H1 (cell line): ENCODE measurements at regions not wholly inside any gene's neighbourhood (a gene's known extent, or its start where the extent isn't known, plus 50 kb on each side); places are given as distances from the start of the nearest gene placed in this dataset.

Experiments
- CTCF ChIA-PET: fragments of 300-600 bp; sonication (Branson Sonifier 250); formaldehyde crosslinking; loops from one replicate; lab custom pipeline; 2021; ENCODE audit not compliant: partially characterized antibody; lab: Charles Lee
- POLR2A ChIA-PET: fragments of 300-600 bp; sonication (Branson Sonifier 250); formaldehyde crosslinking; loops from one replicate; lab custom pipeline; 2021; ENCODE audit warnings: inconsistent platforms; ENCODE audit not compliant: partially characterized antibody; lab: Charles Lee
- DNase-seq, 2 experiments: peaks; one replicate each; pipeline versions ENCODE4 v3.0.0 to v3.0.0-alpha.2; 2010 to 2022; ENCODE audit warnings: low spot score in 2 of 2, low read depth in 1 of 2, mixed read lengths in 1 of 2
- FAIRE-seq: peaks from 2 replicates; lab custom pipeline; 2011; peaks lifted over from hg19 to GRCh38; lab: Jason Lieb, UNC
- H2AFZ ChIP-seq: 2 replicates; pipeline ENCODE4 v1.8.1; 2012; ENCODE audit warnings: low read length, inconsistent platforms
- H2AK5ac ChIP-seq: 2 replicates; pipeline ENCODE4 v1.6.1; 2013; ENCODE audit warnings: low read depth, low read length
- H2BK120ac ChIP-seq: replicated peaks from 2 replicates; pipeline ENCODE3; 2013; ENCODE audit warnings: low read depth, low read length, inconsistent platforms
- H2BK12ac ChIP-seq: 2 replicates; pipeline ENCODE4 v1.6.1; 2013; ENCODE audit warnings: low read depth, low read length
- H2BK15ac ChIP-seq: 2 replicates; pipeline ENCODE4 v1.6.1; 2013; ENCODE audit warnings: low read length
- H2BK20ac ChIP-seq: 2 replicates; pipeline ENCODE4 v1.6.1; 2013; ENCODE audit warnings: low read length
- H2BK5ac ChIP-seq: 2 replicates; pipeline ENCODE4 v1.6.1; 2013; ENCODE audit warnings: low read depth, low read length
- H3K14ac ChIP-seq: 2 replicates; pipeline ENCODE4 v1.6.1; 2013; ENCODE audit warnings: inconsistent platforms; ENCODE audit not compliant: insufficient read length
- H3K18ac ChIP-seq: 2 replicates; pipeline ENCODE4 v1.6.1; 2013; ENCODE audit warnings: low read length; ENCODE audit errors: extremely low read depth
- H3K23ac ChIP-seq: 2 replicates; pipeline ENCODE4 v1.6.1; 2013; ENCODE audit warnings: inconsistent platforms; ENCODE audit not compliant: insufficient read length
- H3K23me2 ChIP-seq: 2 replicates; pipeline ENCODE4 v1.6.1; 2013; ENCODE audit warnings: low read depth, low read length
- H3K27ac ChIP-seq: 2 replicates; pipeline ENCODE4 v1.6.1; 2011; ENCODE audit warnings: low read depth, low read length, inconsistent platforms
- H3K27me3 ChIP-seq, 4 experiments: replicated peaks in 1 of 4; 1 replicate in 1 of 4; 2 replicates in 3 of 4; pipeline versions ENCODE4 v1.6.1 to v1.8.1; 2011 to 2013; ENCODE audit warnings: low read length in 3 of 4, mild to moderate bottlenecking in 3 of 4, inconsistent platforms in 2 of 4, mixed read lengths in 2 of 4, moderate library complexity in 1 of 4; ENCODE audit not compliant: control insufficient read depth in 3 of 4, insufficient read depth in 3 of 4; ENCODE audit errors: extremely low read depth in 1 of 4
- H3K36me3 ChIP-seq, 4 experiments: 2 replicates each; pipeline versions ENCODE4 v1.6.1 to v1.8.1; 2011 to 2013; ENCODE audit warnings: mild to moderate bottlenecking in 4 of 4, low read length in 3 of 4, moderate library complexity in 2 of 4, control low read depth in 1 of 4, inconsistent platforms in 1 of 4; ENCODE audit not compliant: insufficient read depth in 4 of 4, control insufficient read depth in 2 of 4
- H3K4ac ChIP-seq: replicated peaks from 2 replicates; pipeline ENCODE3; 2013; ENCODE audit warnings: low read length, low read depth, mixed read lengths, inconsistent platforms; ENCODE audit not compliant: insufficient read length
- H3K4me1 ChIP-seq, 4 experiments: replicated peaks in 1 of 4; 1 replicate in 1 of 4; 2 replicates in 3 of 4; pipeline versions ENCODE4 v1.6.1 to v1.8.1; 2011 to 2013; ENCODE audit warnings: low read length in 3 of 4, inconsistent platforms in 2 of 4, mixed read lengths in 1 of 4; ENCODE audit not compliant: insufficient read depth in 4 of 4, control insufficient read depth in 3 of 4
- H3K4me2 ChIP-seq, 2 experiments: 2 replicates each; pipeline versions ENCODE4 v1.6.1 to v1.8.1; 2011 to 2013; ENCODE audit warnings: low read depth in 2 of 2, low read length in 2 of 2, control low read depth in 1 of 2, inconsistent platforms in 1 of 2, mild to moderate bottlenecking in 1 of 2; ENCODE audit not compliant: insufficient read depth in 1 of 2
- H3K4me3 ChIP-seq, 4 experiments: fragments of 200-600, 300-600 bp in 1 of 4; sonication (generic), shearing (Covaris generic), sonication (Bioruptor Twin) in 1 of 4; 2 replicates each; pipeline versions ENCODE4 v1.5.1 to v1.8.1; 2011 to 2016; ENCODE audit warnings: low read length in 4 of 4, low read depth in 3 of 4, control low read depth in 2 of 4, inconsistent platforms in 2 of 4, mild to moderate bottlenecking in 2 of 4, mixed read lengths in 1 of 4, moderate library complexity in 1 of 4; ENCODE audit not compliant: insufficient read depth in 2 of 4; ENCODE audit errors: extremely low read depth in 1 of 4
- H3K56ac ChIP-seq: replicated peaks from 2 replicates; pipeline ENCODE3; 2013; ENCODE audit warnings: low read depth, mild to moderate bottlenecking, mixed read lengths, low read length, inconsistent platforms; ENCODE audit not compliant: insufficient read length
- H3K79me1 ChIP-seq: 2 replicates; pipeline ENCODE4 v1.6.1; 2013; ENCODE audit warnings: low read depth, low read length, control low read depth
- H3K79me2 ChIP-seq, 2 experiments: 2 replicates each; pipeline versions ENCODE4 v1.6.1 to v1.8.1; 2012 to 2013; ENCODE audit warnings: low read length in 2 of 2, mild to moderate bottlenecking in 2 of 2, inconsistent platforms in 1 of 2; ENCODE audit not compliant: insufficient read depth in 2 of 2, control insufficient read depth in 1 of 2
- H3K9ac ChIP-seq, 4 experiments: replicated peaks in 1 of 4; 1 replicate in 1 of 4; 2 replicates in 3 of 4; pipeline versions ENCODE4 v1.6.1 to v1.8.1; 2011 to 2013; ENCODE audit warnings: low read depth in 3 of 4, low read length in 3 of 4, control low read depth in 2 of 4, mild to moderate bottlenecking in 2 of 4, moderate library complexity in 2 of 4, inconsistent platforms in 1 of 4; ENCODE audit errors: extremely low read depth in 1 of 4
- H3K9me3 ChIP-seq, 2 experiments: 2 replicates each; pipeline versions ENCODE4 v1.6.1 to v1.8.1; 2012 to 2013; ENCODE audit warnings: mild to moderate bottlenecking in 2 of 2, moderate library complexity in 2 of 2, control low read depth in 1 of 2, inconsistent platforms in 1 of 2, low read depth in 1 of 2, low read length in 1 of 2, mixed read lengths in 1 of 2; ENCODE audit not compliant: insufficient read depth in 2 of 2
- H4K20me1 ChIP-seq, 2 experiments: replicated peaks in 1 of 2; 2 replicates each; pipeline versions ENCODE3 to v1.8.1; 2011 to 2013; ENCODE audit warnings: inconsistent platforms in 2 of 2, low read length in 2 of 2, mild to moderate bottlenecking in 1 of 2; ENCODE audit not compliant: insufficient read depth in 2 of 2, control insufficient read depth in 1 of 2
- H4K5ac ChIP-seq: 2 replicates; pipeline ENCODE4 v1.6.1; 2013; ENCODE audit warnings: low read length, low read depth, mixed read lengths, inconsistent platforms; ENCODE audit not compliant: insufficient read length
- H4K8ac ChIP-seq: 2 replicates; pipeline ENCODE4 v1.8.0; 2013; ENCODE audit warnings: mild to moderate bottlenecking, moderate library complexity, low read length, inconsistent platforms; ENCODE audit not compliant: insufficient read depth; ENCODE audit errors: extremely low read depth
- H4K91ac ChIP-seq: replicated peaks from 2 replicates; pipeline ENCODE3; 2013; ENCODE audit warnings: low read length, mixed read lengths, inconsistent platforms; ENCODE audit not compliant: insufficient read length
- BACH1 ChIP-seq: IDR thresholded peaks from 2 replicates; pipeline ENCODE4 v1.6.1; 2012; ENCODE audit warnings: low read length, improper control_type of control experiment
- CHD2 ChIP-seq: IDR thresholded peaks from 2 replicates; pipeline ENCODE4 v1.6.1; 2012; ENCODE audit warnings: low read length, improper control_type of control experiment
- JUN ChIP-seq: IDR thresholded peaks from 2 replicates; pipeline ENCODE4 v1.6.1; 2011; ENCODE audit warnings: low read depth, mild to moderate bottlenecking, improper control_type of control experiment, low read length
- MAX ChIP-seq: IDR thresholded peaks from 2 replicates; pipeline ENCODE4 v1.6.1; 2012; ENCODE audit warnings: inconsistent platforms
- NANOG ChIP-seq: IDR thresholded peaks from 2 replicates; pipeline ENCODE4 v1.6.1; 2011; ENCODE audit warnings: low read length, low read depth, mild to moderate bottlenecking, inconsistent platforms; ENCODE audit not compliant: insufficient read depth, poor library complexity, severe bottlenecking
- RAD21 ChIP-seq, 2 experiments: IDR thresholded peaks in 1 of 2; conservative IDR thresholded peaks in 1 of 2; 2 replicates each; pipeline ENCODE4 v1.6.1; 2011; ENCODE audit warnings: low read depth in 2 of 2, low read length in 2 of 2, improper control_type of control experiment in 1 of 2, inconsistent platforms in 1 of 2, mild to moderate bottlenecking in 1 of 2, moderate library complexity in 1 of 2
- SAP30 ChIP-seq: fragments of 300-600 bp; sonication (generic); IDR thresholded peaks from 2 replicates; pipeline ENCODE4 v1.7.1; 2012; ENCODE audit warnings: low read length, moderate library complexity, mild to moderate bottlenecking, inconsistent platforms; ENCODE audit not compliant: insufficient read depth, insufficient replicate concordance
- TAF1 ChIP-seq: IDR thresholded peaks from 2 replicates; pipeline ENCODE4 v1.6.1; 2011; ENCODE audit warnings: mild to moderate bottlenecking, low read depth, low read length
- YY1 ChIP-seq: IDR thresholded peaks from 2 replicates; pipeline ENCODE4 v1.6.1; 2011; ENCODE audit warnings: low read depth, mild to moderate bottlenecking, low read length
- WGBS, 2 experiments: shearing (Covaris generic) in 1 of 2; methylation state at CpG; one replicate each; pipeline versions ENCODE4 v1.1.6 to v1.1.7; 2013 to 2015; ENCODE audit warnings: low lambda C conversion rate in 2 of 2, mixed read lengths in 2 of 2, inconsistent platforms in 1 of 2, low coverage in 1 of 2, missing lambda C conversion rate in 1 of 2; ENCODE audit not compliant: insufficient replicate concordance in 2 of 2, insufficient coverage in 1 of 2, insufficient read length in 1 of 2; ENCODE audit errors: extremely low coverage in 1 of 2, missing lambda C conversion rate in 1 of 2; 5-methylcytosine and 5-hydroxymethylcytosine counted together
- TF ChIP-seq, protein P1 (sequence below): IDR thresholded peaks from 2 replicates; pipeline ENCODE4 v1.6.1; 2012; ENCODE audit warnings: low read length, inconsistent platforms
- TF ChIP-seq, protein P2 (sequence below): IDR thresholded peaks from 2 replicates; pipeline ENCODE4 v1.6.1; 2011; ENCODE audit warnings: low read length, improper control_type of control experiment

GRCh38 chr13:34040863-34041262 lies 222.9 kb downstream of the RFC3 start:
- Histone ChIP-seq H3K56ac (no peak overlapping the region), H2BK12ac (no peak overlapping the region), H3K9me3 (no peaks in the 10 kb centered on the region), H2BK20ac (no peak overlapping the region), H3K27ac (no peak overlapping the region), H3K23me2 (no peaks in the 10 kb centered on the region), H4K8ac (no peak overlapping the region), H3K4me1 (no peaks in the 10 kb centered on the region), H3K79me1 (no peaks in the 10 kb centered on the region), H4K91ac (no peak overlapping the region), H2AFZ (no peak overlapping the region), H2AK5ac (no peak overlapping the region), H3K9ac (no peak overlapping the region), H3K18ac (no peak overlapping the region), H3K4me2 (no peak overlapping the region), H4K20me1 (no peaks in the 10 kb centered on the region), H3K36me3 (no peaks in the 10 kb centered on the region), H3K14ac (no peak overlapping the region), H2BK15ac (no peak overlapping the region), H3K4me3 (no peak overlapping the region), H2BK120ac (no peak overlapping the region), H3K4ac (no peak overlapping the region), H3K79me2 (no peaks in the 10 kb centered on the region), H3K23ac (no peak overlapping the region), H4K5ac (no peak overlapping the region), H2BK5ac (no peak overlapping the region), H3K27me3 (no peaks in the 10 kb centered on the region)
- no peak for DNase-seq
- POLR2A ChIA-PET: no interaction called here
- CTCF ChIA-PET: interaction anchor here (0.8 to 1.3 kb wide), 2 partner anchors 29 to 114 kb away, joined by 3 read pairs; no protein-coding TSS in a partner anchor
- WGBS, 2 experiments: 84% methylated on average over 4 of the region's 4 CpGs; no CpG with 5 or more reads in 1 of the 2 experiments
- FAIRE-seq: no peak
- TF ChIP-seq JUN (no peak), YY1 (no peak), SAP30 (no peak), RAD21 (IDR thresholded peaks at IDR 0.05 in 1 of 2, conservative IDR thresholded peaks at IDR 0.05 in 1 of 2; ENCODE audit: low read depth in 2 of 2, low read length in 2 of 2) (no peak), MAX (no peak), BACH1 (no peak), NANOG (no peak), CHD2 (no peak), TAF1 (no peak)
- TF ChIP-seq, protein P1, sequence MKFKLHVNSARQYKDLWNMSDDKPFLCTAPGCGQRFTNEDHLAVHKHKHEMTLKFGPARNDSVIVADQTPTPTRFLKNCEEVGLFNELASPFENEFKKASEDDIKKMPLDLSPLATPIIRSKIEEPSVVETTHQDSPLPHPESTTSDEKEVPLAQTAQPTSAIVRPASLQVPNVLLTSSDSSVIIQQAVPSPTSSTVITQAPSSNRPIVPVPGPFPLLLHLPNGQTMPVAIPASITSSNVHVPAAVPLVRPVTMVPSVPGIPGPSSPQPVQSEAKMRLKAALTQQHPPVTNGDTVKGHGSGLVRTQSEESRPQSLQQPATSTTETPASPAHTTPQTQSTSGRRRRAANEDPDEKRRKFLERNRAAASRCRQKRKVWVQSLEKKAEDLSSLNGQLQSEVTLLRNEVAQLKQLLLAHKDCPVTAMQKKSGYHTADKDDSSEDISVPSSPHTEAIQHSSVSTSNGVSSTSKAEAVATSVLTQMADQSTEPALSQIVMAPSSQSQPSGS: no peak
- TF ChIP-seq, protein P2, sequence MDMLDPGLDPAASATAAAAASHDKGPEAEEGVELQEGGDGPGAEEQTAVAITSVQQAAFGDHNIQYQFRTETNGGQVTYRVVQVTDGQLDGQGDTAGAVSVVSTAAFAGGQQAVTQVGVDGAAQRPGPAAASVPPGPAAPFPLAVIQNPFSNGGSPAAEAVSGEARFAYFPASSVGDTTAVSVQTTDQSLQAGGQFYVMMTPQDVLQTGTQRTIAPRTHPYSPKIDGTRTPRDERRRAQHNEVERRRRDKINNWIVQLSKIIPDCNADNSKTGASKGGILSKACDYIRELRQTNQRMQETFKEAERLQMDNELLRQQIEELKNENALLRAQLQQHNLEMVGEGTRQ: no peak
